ENCODE measurements at regions not wholly inside any gene's neighbourhood (a gene's known extent, or its start where the extent isn't known, plus 50 kb on each side); places are given as distances from the start of the nearest gene placed in this dataset.

DNA sequence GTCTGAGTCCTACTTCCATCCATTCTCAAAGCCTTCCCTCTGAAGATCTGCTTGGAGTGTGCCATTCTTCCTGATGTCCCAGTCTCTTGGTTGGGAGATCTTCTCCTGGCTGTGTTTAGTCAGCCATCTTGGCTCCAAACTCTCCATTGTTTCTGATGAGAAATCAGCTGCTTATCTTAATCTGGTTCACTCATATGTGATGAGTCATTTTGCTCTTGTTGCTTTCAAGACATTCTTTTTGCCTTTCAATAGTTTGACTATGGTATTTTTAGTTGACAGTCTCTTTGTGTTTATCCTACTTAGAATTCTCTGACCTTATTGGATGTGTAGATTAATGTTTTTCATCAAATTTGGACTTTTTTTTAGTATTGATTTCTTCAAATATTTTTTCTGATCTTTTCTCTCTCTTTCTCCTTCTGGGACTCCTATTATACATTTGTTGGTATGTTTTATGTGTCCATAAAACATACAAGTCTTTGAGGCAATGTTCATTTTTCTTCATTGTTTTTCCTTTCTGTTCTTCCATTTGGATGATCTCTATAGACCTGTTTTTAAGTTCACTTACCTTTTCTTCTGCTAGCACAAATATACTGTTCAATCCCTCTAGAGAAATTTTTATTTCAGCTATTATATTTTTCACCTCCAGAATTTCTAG, 77.2 kb upstream of the CLPB start:
- TF ChIP-seq, protein P1, sequence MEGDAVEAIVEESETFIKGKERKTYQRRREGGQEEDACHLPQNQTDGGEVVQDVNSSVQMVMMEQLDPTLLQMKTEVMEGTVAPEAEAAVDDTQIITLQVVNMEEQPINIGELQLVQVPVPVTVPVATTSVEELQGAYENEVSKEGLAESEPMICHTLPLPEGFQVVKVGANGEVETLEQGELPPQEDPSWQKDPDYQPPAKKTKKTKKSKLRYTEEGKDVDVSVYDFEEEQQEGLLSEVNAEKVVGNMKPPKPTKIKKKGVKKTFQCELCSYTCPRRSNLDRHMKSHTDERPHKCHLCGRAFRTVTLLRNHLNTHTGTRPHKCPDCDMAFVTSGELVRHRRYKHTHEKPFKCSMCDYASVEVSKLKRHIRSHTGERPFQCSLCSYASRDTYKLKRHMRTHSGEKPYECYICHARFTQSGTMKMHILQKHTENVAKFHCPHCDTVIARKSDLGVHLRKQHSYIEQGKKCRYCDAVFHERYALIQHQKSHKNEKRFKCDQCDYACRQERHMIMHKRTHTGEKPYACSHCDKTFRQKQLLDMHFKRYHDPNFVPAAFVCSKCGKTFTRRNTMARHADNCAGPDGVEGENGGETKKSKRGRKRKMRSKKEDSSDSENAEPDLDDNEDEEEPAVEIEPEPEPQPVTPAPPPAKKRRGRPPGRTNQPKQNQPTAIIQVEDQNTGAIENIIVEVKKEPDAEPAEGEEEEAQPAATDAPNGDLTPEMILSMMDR (conservative IDR thresholded peaks at IDR 0.05; ENCODE audit: low read depth, low read length): no peak
- no peak for TF ChIP-seq EZH2phosphoT487 (IDR thresholded peaks at IDR 0.05; ENCODE audit: borderline replicate concordance, low read length)
